ENCODE measurements at regions not wholly inside any gene's neighbourhood (a gene's known extent, or its start where the extent isn't known, plus 50 kb on each side); places are given as distances from the start of the nearest gene placed in this dataset.

GRCh38 chr11:95563173-95563572 lies 226.4 kb downstream of the FAM76B start:
- TF ChIP-seq CTCF (IDR thresholded peaks at IDR 0.05; ENCODE audit: low read depth, low read length): no peak
- TF ChIP-seq EZH2phosphoT487 (IDR thresholded peaks at IDR 0.05; ENCODE audit: low read depth): no peak

All from OCI-LY3 (cell line).